Activated effector memory CD4-positive, alpha-beta T cell treated with Interleukin-2 at 50 U/mL for 16 hours (primary cell): ENCODE measurements at regions not wholly inside any gene's neighbourhood (a gene's known extent, or its start where the extent isn't known, plus 50 kb on each side); places are given as distances from the start of the nearest gene placed in this dataset.
"Not testable (repeated sequence)": the region's sequence is repeated elsewhere in the genome, so short reads cannot be mapped to it uniquely, and the experiment has no call there.

ENCODE experiments used
- DNase-seq: peaks from one replicate; pipeline ENCODE4 v3.0.0-alpha.2; 2020

DNA sequence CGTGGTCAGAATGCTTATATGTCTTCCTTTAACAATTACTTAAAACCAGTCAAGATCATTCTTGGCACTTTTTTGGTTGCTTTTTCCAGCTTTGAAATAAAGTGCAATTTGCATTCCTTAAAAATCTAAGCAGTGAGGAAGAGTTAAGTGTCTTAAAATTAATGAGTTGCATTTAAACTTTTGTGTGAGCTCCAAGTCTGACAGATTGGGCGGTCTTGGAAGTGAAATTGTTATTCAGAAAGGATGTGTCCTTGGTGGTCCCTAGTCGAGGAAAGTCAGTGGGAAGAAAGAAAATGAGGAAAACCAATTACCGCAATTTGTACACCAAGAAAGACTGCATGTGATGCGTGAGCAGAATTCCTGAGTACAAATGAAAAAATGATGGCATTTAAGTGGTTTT lies 132.5 kb downstream of the HHIPL2 start:
- no peak for DNase-seq

DNA sequence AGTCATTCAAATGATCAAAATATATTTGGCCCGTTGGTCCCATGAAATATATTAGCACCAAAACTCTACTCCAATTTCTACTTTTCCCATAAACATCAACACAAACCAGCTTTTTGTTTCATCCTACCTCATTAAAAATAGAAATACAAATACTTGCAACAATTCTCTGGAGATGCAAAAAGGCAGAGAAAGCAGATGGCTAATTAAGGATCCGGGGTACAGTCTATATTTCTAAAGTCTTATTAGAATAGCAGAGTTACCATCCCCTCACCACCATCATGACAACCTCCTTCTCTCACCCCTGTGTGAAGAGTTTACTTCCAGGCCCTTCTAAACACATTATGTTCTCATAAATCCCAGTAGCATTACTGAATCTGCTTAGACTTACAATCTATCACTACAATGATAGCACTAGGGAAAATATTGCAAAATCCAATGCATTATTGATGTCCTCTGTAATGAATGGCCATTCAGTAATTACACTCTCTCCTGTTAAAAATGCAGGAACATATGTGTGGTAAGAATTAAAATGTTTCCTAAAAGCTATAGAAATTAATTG lies 133.8 kb downstream of the HHIPL2 start:
- no peak for DNase-seq

- no peak for DNase-seq
These were observed 134.5 kb downstream of the HHIPL2 start for GRCh38 chr1:222413436-222413835.

GRCh38 chr1:222404710-222405109 lies 143.2 kb downstream of the HHIPL2 start:
- DNase-seq, result no peak

GRCh38 chr1:222399197-222399596 lies 148.7 kb downstream of the HHIPL2 start:
- DNase-seq, result no peak

DNA sequence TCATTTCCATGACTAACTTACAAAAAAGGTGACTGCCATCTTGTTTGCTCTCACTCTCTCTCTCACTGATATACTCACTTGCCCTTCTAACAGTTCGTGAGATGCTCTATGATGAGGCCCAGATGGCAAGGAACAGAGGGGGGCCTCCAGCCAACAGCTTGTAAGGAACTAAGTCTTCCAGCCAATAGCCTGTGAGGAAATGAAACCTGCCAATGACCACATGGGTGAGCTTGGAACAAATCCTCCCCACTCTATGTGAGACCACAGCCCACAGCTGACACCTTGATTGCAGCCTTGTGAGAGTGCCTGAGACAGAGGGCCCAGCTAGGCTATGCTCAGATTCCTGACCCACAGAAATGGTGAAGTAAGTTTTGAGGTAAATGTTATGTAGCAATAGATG lies 153.7 kb downstream of the HHIPL2 start:
- no peak for DNase-seq

DNA sequence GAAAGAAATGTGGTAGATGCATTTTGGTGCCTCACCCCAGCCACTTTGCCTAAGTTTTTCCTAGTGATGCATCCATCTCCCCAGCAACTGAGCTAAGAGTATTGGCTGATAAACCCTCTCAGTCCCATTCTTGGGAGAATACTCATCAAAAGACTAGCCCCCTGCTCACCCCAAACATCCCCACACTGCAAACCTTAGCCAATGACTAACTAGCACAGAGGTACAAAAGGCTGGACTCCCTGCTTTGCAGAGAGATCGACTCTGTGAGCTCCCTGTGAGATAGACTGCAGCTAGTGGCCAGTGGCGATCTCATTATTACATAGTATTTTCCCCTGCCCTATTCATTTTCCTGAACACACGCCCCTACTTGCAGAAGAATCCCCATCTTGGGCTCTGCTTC lies 155.3 kb downstream of the HHIPL2 start:
- DNase-seq, result no peak

DNA sequence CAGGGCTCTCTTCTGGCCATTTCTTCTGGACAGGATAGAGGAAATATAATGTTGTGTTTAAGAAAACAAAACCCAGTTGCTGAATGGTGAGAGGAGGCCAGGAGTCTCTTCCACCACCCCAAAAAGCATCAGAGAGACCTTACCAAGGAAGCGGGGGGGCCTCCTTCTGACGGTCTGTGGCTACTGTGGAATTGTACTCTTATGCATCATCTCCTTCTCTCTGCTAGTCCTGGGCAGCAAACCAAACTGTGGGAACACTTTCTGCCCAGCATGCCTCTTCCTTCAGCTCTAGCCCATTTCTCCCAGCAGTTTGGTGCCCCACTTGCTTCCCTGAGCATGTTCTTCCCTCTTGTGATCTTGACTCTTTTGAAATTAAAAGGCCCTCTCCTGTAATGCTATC lies 157.7 kb downstream of the HHIPL2 start:
- DNase-seq, result no peak

- DNase-seq, result no peak
These were observed 160.7 kb downstream of the HHIPL2 start for GRCh38 chr1:222387007-222387814.

DNA sequence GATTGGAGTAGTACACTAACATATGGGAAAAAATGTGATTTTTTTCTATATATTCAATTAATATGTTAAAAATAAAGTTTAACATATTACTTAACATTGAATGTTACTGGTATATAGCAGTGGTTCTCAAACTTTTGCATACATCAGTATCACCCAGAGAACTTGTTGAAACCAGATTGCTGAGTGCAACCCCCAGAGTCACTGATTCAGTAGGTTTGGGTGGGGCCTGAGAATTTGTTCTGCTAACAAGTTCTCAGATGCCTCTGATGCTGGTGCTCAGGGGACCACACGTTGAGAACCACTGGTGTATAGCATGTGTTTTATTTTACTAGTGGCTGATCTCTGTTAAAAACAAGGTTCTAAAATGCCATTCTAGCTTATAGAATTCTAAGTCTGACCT lies 161.9 kb downstream of the HHIPL2 start:
- no peak for DNase-seq

- DNase-seq, result no peak
These were observed 162.6 kb downstream of the HHIPL2 start for GRCh38 chr1:222385262-222385661.

- no peak for DNase-seq
These were observed 163.4 kb downstream of the HHIPL2 start for GRCh38 chr1:222384531-222384930.

GRCh38 chr1:222382171-222382570 lies 165.7 kb downstream of the HHIPL2 start:
- no peak for DNase-seq

DNA sequence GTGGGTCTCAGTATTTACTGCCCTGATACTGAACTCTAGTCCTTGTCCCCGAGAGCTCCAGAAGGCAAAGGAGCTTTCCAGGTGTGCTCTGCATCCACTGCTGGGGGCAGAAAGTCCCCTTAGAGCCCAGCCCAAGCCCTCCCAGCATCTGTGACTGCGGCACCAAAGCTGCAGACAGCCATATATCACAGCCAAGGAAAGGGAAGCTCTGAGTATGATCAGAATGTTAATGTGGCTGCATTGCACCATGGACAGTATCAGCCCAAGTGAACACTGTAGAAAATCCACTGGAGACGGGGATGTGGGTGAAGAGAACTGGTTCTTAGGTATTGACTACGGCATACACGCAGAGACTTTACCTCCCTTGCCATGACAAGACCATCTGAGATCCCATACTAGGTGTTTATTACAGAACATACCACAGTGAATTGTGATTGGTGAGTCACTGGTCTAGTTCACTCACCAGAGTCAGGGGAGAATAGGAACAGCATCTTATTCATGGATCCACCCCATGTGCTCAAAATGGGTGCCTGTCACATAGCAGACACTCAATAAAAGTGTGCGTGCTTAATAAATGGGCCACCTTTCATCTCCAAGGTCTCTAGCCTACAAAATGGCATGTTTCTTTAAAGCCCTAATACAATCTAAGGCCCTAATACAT lies 170.3 kb downstream of the HHIPL2 start:
- DNase-seq, result no peak

DNA sequence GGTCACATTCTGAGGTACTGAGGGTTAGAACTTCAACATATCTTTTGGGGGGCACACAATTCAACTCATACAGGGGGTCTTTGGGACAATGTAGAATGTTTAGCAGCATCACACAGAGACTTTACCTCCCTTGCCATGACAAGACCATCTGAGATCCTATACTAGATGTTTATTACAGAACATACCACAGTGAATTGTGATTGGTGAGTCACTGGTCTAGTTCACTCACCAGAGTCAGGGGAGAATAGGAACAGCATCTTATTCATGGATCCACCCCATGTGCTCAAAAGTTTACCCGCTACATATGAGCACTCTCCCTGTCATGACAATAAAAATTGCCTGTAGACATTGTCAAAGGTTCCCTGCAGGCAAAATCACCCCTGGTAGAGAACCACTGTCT lies 171.1 kb downstream of the HHIPL2 start:
- not testable (repeated sequence) for DNase-seq

DNA sequence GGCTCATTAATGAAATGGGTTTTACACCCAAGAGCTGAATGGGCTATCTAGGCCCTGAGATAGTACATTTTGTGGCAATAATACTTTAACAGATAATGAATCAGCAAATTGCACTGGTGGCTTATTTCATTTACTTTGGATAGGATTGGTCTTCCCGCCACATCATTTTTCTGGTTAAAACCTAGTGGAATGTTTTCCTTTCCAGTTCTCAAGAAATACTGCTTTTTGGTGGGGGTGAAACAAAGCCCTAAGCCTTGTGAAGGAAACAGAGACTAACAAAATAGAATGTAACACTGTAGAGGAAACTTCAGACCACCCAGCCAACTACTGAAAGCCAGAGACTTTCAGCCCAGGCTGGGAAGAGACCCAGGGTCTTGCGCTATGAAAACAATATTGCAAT lies 172.2 kb downstream of the HHIPL2 start:
- no peak for DNase-seq

DNA sequence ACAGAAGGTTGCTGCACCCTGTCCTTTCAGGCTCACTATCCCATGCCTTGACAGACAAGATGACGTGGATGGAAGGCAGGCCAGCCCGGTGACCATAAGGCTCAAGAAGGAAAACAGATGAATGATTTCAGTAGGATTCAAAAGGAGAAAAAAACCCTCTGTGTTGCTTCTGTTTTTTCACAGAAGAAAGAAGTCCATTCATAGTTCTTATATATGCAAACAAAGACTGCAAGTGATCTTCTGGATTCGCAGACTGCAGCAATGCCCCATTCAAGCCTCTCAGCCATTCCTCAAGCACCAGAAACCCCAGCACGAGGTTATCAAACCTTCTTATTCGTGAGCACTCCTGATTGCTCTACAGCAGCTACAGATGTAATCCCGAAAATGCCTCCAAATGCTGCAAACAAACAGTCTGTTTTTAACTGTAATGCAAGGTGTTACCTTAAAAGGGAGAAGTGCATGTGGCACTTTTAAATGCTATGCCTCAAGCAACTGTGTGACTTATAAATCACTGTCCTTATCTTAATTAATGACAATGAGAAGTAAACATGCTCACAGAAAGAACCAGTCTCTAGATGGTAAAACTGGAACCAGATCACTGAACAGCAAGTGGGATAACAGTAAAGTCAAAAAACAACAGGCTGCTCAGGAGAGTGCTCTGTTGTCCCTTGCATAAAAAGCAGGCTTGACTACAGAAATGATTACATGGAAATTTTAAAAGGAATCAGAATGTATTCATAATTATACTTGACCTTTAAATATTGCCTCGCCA lies 173.9 kb downstream of the HHIPL2 start:
- DNase-seq, result no peak

GRCh38 chr1:222373216-222373615 lies 174.7 kb downstream of the HHIPL2 start:
- no peak for DNase-seq

DNA sequence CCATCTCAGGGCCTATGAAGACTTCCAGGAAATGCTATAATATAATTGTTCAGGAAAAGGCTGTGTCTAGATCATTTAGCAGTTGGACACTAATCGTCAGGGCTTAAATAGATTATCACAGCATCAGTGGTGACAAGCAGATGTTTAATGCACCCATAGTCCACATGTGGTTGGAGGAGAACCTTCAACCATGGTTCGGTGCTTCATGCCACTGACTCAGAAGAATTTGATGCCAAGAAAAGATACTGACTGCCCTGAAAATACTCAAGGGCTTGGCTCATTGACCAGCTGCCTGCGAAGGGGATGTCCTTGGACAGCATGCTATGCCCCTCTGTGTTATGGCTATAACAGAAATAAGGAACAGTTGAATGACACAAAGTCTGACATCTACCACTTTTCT lies 175.7 kb downstream of the HHIPL2 start:
- no peak for DNase-seq

- no peak for DNase-seq
These were observed 176.8 kb downstream of the HHIPL2 start for GRCh38 chr1:222370913-222371675.

DNA sequence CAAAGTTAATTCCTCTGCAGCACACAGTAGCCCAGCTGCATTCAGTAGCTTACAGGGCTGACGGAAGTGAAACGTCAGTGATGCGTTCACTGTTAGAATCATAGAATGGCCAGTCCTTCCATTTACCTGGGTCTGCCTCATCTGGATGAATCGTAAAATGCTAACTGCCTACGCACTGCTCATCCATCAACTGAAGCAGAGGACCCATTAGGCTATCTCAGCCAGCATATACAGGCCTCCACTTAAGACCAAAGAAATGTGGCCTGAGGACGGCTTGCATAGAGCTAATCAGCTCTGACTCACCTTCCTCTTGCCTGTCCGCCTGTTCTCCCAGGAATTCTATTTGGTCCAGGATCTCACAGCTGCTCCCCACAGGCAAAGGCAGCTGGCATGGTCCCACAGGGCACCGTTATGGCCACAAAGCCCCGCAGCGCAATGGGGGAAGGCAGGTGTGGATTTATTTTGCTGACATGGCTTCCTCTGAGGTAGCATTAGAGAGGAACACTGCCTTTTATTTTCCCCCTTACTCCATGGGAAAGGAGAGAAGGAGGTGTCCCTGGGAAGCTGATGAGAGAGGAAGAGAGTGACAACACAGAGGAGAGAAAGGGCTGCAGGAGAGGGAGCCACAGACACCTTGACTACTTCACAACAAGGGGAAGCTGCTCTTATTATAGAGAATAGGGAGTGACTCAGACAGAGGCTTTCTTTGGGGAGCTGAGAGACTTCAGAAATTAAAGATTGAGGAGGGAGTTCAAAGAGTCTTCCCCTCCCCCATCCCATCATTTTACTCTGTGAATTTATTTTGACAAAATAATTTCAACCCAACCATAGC lies 177.6 kb downstream of the HHIPL2 start:
- DNase-seq, result no peak

DNA sequence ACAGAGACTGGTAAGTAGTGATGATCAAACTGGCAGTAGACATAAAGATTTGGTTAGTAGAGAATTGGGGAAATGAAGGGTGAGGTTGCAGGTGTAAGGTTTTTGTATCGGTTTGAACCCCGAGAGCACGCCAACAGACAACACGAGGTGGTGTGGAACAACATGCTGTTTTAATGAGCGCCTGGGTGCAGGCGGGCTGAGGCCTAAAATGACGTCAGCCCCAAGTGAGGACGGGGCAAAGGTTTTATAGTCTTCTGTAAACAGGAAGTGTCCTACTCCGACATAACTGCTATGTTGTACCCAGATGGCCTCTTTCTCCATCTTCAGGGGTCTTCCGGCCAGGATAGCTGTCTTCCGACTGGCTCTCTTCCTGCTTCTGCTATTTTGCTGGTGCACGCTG lies 178.8 kb downstream of the HHIPL2 start:
- DNase-seq, result no peak
